IMR-90 (cell line): ENCODE measurements at regions not wholly inside any gene's neighbourhood (a gene's known extent, or its start where the extent isn't known, plus 50 kb on each side); places are given as distances from the start of the nearest gene placed in this dataset.

Source experiments
- ATAC-seq: fragments of 200-7000 bp; cut with Tn5 transposase; 2 replicates; pipeline ENCODE4 v1.9.1; 2020; ENCODE audit warnings: low read depth, mild to moderate bottlenecking, moderate library complexity
- BruUV-seq: library from RNA; stranded (reverse); fragments of 400-500 nt; replicated peaks from 2 replicates; lab custom pipeline; 2021; lab: Mats Ljungman, UMichigan
- CTCF ChIA-PET: fragments of 300-600 bp; formaldehyde crosslinking; extraction: SDS; loops from one replicate; lab custom pipeline; 2021; ENCODE audit warnings: antibody characterized with exemption; lab: Yijun Ruan, JAX
- POLR2A ChIA-PET: fragments of 300-600 bp; sonication (Branson Sonifier 250); formaldehyde crosslinking; loops from one replicate; lab custom pipeline; 2022; ENCODE audit warnings: antibody characterized with exemption; ENCODE audit not compliant: unreplicated experiment; lab: Charles Lee
- DNase-seq: peaks from one replicate; pipeline ENCODE4 v3.0.0; 2013
- H2AFZ ChIP-seq: replicated peaks from 2 replicates; pipeline ENCODE3; 2013; ENCODE audit warnings: low read length, mild to moderate bottlenecking; ENCODE audit not compliant: poor library complexity
- H2AK5ac ChIP-seq: 2 replicates; pipeline ENCODE4 v1.6.1; 2013; ENCODE audit warnings: low read depth, low read length, inconsistent platforms
- H2AK9ac ChIP-seq: replicated peaks from 2 replicates; pipeline ENCODE3; 2013; ENCODE audit warnings: mild to moderate bottlenecking, low read depth, low read length, moderate library complexity; ENCODE audit not compliant: poor library complexity
- H2BK120ac ChIP-seq: 2 replicates; pipeline ENCODE4 v1.6.1; 2013; ENCODE audit warnings: low read depth, low read length, inconsistent platforms
- H2BK15ac ChIP-seq: 3 replicates; pipeline ENCODE4 v1.6.1; 2013; ENCODE audit warnings: low read depth, low read length, inconsistent platforms
- H2BK20ac ChIP-seq: 2 replicates; pipeline ENCODE4 v1.6.1; 2013; ENCODE audit warnings: low read depth, mild to moderate bottlenecking, inconsistent platforms, low read length, moderate library complexity
- H2BK5ac ChIP-seq: 2 replicates; pipeline ENCODE4 v1.6.1; 2013; ENCODE audit warnings: mild to moderate bottlenecking, low read depth, low read length, inconsistent platforms; ENCODE audit not compliant: poor library complexity, severe bottlenecking
- H3K14ac ChIP-seq: replicated peaks from 2 replicates; pipeline ENCODE4 v1.6.1; 2013; ENCODE audit warnings: low read depth, low read length, inconsistent platforms
- H3K18ac ChIP-seq: 2 replicates; pipeline ENCODE4 v1.6.1; 2013; ENCODE audit warnings: low read depth, low read length, control low read depth
- H3K23ac ChIP-seq: 2 replicates; pipeline ENCODE4 v1.6.1; 2013; ENCODE audit warnings: low read depth, low read length, inconsistent platforms
- H3K27ac ChIP-seq: 2 replicates; pipeline ENCODE4 v1.5.1; 2013; ENCODE audit warnings: mild to moderate bottlenecking, control low read depth, low read length; ENCODE audit not compliant: insufficient read depth
- H3K27me3 ChIP-seq: 2 replicates; pipeline ENCODE4 v1.6.1; 2013; ENCODE audit warnings: low read length; ENCODE audit not compliant: control insufficient read depth, insufficient read depth
- H3K36me3 ChIP-seq: 2 replicates; pipeline ENCODE4 v1.6.1; 2013; ENCODE audit warnings: low read length, mixed read lengths; ENCODE audit not compliant: control insufficient read depth, insufficient read depth
- H3K4ac ChIP-seq: 2 replicates; pipeline ENCODE4 v1.6.1; 2013; ENCODE audit warnings: low read depth, low read length, inconsistent platforms
- H3K4me1 ChIP-seq: 2 replicates; pipeline ENCODE4 v1.6.1; 2013; ENCODE audit warnings: low read length, mixed read lengths; ENCODE audit not compliant: control insufficient read depth, insufficient read depth
- H3K4me2 ChIP-seq: 2 replicates; pipeline ENCODE4 v1.6.1; 2013; ENCODE audit warnings: low read depth, mild to moderate bottlenecking, control low read depth, low read length, moderate library complexity
- H3K4me3 ChIP-seq: 2 replicates; pipeline ENCODE4 v1.5.1; 2013; ENCODE audit warnings: low read depth, mild to moderate bottlenecking, control low read depth, low read length, moderate library complexity; ENCODE audit not compliant: insufficient read depth
- H3K56ac ChIP-seq: 2 replicates; pipeline ENCODE4 v1.6.1; 2013; ENCODE audit warnings: low read length, inconsistent platforms; ENCODE audit not compliant: insufficient read depth; ENCODE audit errors: extremely low read depth
- H3K79me1 ChIP-seq, 2 experiments: 2 replicates each; pipeline ENCODE4 v1.6.1; 2013; ENCODE audit warnings: low read length in 2 of 2, inconsistent platforms in 1 of 2, low read depth in 1 of 2
- H3K9ac ChIP-seq: 2 replicates; pipeline ENCODE4 v1.6.1; 2013; ENCODE audit warnings: low read depth, low read length, control low read depth
- H3K9me1 ChIP-seq: 2 replicates; pipeline ENCODE4 v1.6.1; 2013; ENCODE audit warnings: low read length, inconsistent platforms; ENCODE audit not compliant: insufficient read depth
- H3K9me3 ChIP-seq: 2 replicates; pipeline ENCODE4 v1.6.1; 2013; ENCODE audit warnings: low read length; ENCODE audit not compliant: control insufficient read depth, insufficient read depth
- H4K20me1 ChIP-seq: 2 replicates; pipeline ENCODE4 v1.6.1; 2013; ENCODE audit warnings: low read length, inconsistent platforms; ENCODE audit not compliant: insufficient read depth
- H4K5ac ChIP-seq: 2 replicates; pipeline ENCODE4 v1.6.1; 2013; ENCODE audit warnings: mild to moderate bottlenecking, low read depth, low read length, control low read depth
- H4K8ac ChIP-seq, 2 experiments: 2 replicates each; pipeline ENCODE4 v1.6.1; 2013; ENCODE audit warnings: low read depth in 2 of 2, low read length in 2 of 2, control low read depth in 1 of 2, inconsistent platforms in 1 of 2
- H4K91ac ChIP-seq: 2 replicates; pipeline ENCODE4 v1.6.1; 2013; ENCODE audit warnings: low read depth, low read length, inconsistent platforms; ENCODE audit not compliant: insufficient read depth
- FOS ChIP-seq: fragments of 150-350 bp; IDR thresholded peaks from 2 replicates; pipeline ENCODE4 v1.6.1; 2016; ENCODE audit warnings: low read depth, low read length
- MAFK ChIP-seq: IDR thresholded peaks from 2 replicates; pipeline ENCODE4 v1.6.1; 2012; ENCODE audit warnings: low read depth, low read length, improper control_type of control experiment
- MAZ ChIP-seq: IDR thresholded peaks from 2 replicates; pipeline ENCODE4 v1.6.1; 2012; ENCODE audit warnings: low read depth, mild to moderate bottlenecking, low read length, improper control_type of control experiment, moderate library complexity, borderline replicate concordance
- MXI1 ChIP-seq: IDR thresholded peaks from 2 replicates; pipeline ENCODE4 v1.6.1; 2012; ENCODE audit warnings: low read depth, mild to moderate bottlenecking, low read length, moderate library complexity, borderline replicate concordance
- RAD21 ChIP-seq: IDR thresholded peaks from 2 replicates; pipeline ENCODE4 v1.6.1; 2012; ENCODE audit warnings: low read length, improper control_type of control experiment
- RCOR1 ChIP-seq: IDR thresholded peaks from 2 replicates; pipeline ENCODE4 v1.6.1; 2012; ENCODE audit warnings: mild to moderate bottlenecking, low read length, improper control_type of control experiment; ENCODE audit not compliant: insufficient replicate concordance
- RFX5 ChIP-seq: IDR thresholded peaks from 2 replicates; pipeline ENCODE4 v1.8.0; 2012; ENCODE audit warnings: low read depth, mild to moderate bottlenecking, low read length, moderate library complexity
- WGBS, 2 experiments: methylation state at CpG; one replicate each; pipeline versions ENCODE4 v1.1.5 to v1.1.7; 2013; ENCODE audit warnings: missing lambda C conversion rate in 2 of 2; ENCODE audit not compliant: insufficient read length in 1 of 2; ENCODE audit errors: extremely low coverage in 2 of 2; 5-methylcytosine and 5-hydroxymethylcytosine counted together
- dilution Hi-C: fragments of 300-500 bp; cut with HindIII; formaldehyde crosslinking; loops from one replicate; pipeline ENCODE4 v1.14.3; 2018; ENCODE audit warnings: low sequenced_read_pairs; ENCODE audit not compliant: unreplicated experiment
- in situ Hi-C: fragments of 300-500 bp; cut with MboI; formaldehyde crosslinking; loops from 3 replicates; pipeline ENCODE4 v1.14.3; 2019; ENCODE audit warnings: low sequenced_read_pairs, inconsistent platforms, mixed read lengths
- intact Hi-C: fragments of 100-400 bp; cut with micrococcal nuclease; formaldehyde crosslinking; loops from 2 replicates; pipeline ENCODE4 v1.10.0; 2022
- TF ChIP-seq, protein P1 (sequence below): fragments of 150-350 bp; IDR thresholded peaks from 2 replicates; pipeline ENCODE4 v1.6.1; 2017; ENCODE audit warnings: mild to moderate bottlenecking, antibody characterized with exemption, low read length, low read depth

DNA sequence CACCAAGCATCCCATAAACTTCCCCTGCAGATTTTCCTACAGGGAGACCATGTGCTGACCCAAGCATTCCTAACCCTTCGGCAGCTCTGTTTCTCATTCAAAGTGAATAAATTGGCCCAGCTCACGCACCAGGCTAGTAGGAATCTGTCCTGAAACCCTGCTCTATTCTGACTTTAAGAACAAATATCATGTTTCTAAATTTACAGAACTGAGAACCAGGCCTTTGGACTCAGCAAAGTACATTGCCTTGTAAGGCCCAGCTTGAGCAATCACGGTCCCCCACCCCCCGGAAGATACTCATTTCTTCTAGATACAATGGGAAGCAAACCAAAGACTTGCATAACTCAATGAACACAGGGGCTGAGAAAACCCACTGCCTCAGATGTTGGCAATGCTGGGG lies 160.1 kb upstream of the NFIA start:
- H2AK5ac ChIP-seq, result no peak overlapping the region
- H3K9ac ChIP-seq, result no peak overlapping the region
- no peak overlapping the region for H3K56ac ChIP-seq
- H3K79me1 ChIP-seq, result no peaks in the 10 kb centered on the region
- BruUV-seq, result no TSS peak
- no peak overlapping the region for H2BK120ac ChIP-seq
- H3K9me1 ChIP-seq, result no peaks in the 10 kb centered on the region
- no peak overlapping the region for H2AK9ac ChIP-seq
- no peak overlapping the region for H3K14ac ChIP-seq
- no peaks in the 10 kb centered on the region for H3K27me3 ChIP-seq
- no peaks in the 10 kb centered on the region for H3K36me3 ChIP-seq
- no peak overlapping the region for H3K4ac ChIP-seq
- TF ChIP-seq FOS (no peak), RAD21 (no peak), MXI1 (no peak), MAZ (no peak), MAFK (no peak), RFX5 (no peak), RCOR1 (no peak)
- TF ChIP-seq, protein P1, sequence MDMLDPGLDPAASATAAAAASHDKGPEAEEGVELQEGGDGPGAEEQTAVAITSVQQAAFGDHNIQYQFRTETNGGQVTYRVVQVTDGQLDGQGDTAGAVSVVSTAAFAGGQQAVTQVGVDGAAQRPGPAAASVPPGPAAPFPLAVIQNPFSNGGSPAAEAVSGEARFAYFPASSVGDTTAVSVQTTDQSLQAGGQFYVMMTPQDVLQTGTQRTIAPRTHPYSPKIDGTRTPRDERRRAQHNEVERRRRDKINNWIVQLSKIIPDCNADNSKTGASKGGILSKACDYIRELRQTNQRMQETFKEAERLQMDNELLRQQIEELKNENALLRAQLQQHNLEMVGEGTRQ, result no peak
- no peak overlapping the region for H4K8ac ChIP-seq
- H2AFZ ChIP-seq, result no peak overlapping the region
- CTCF ChIA-PET, result no interaction called here
- ATAC-seq (no peak), DNase-seq (no peak)
- POLR2A ChIA-PET, result no interaction called here
- no peak overlapping the region for H2BK15ac ChIP-seq
- H3K4me2 ChIP-seq, result no peak overlapping the region
- in situ Hi-C loops (no loop called here), dilution Hi-C loops (no loop called here), intact Hi-C loops (no loop called here)
- WGBS, 2 experiments, result 54% methylated on average over 2 of the region's 4 CpGs; no CpG with 5 or more reads in 1 of the 2 experiments
- no peaks in the 10 kb centered on the region for H3K4me1 ChIP-seq
- H3K18ac ChIP-seq, result no peak overlapping the region
- no peaks in the 10 kb centered on the region for H4K20me1 ChIP-seq
- H2BK5ac ChIP-seq, result no peak overlapping the region
- H3K27ac ChIP-seq, result no peak overlapping the region
- H4K91ac ChIP-seq, result no peak overlapping the region
- no peaks in the 10 kb centered on the region for H3K9me3 ChIP-seq
- H2BK20ac ChIP-seq, result no peak overlapping the region
- H3K4me3 ChIP-seq, result no peak overlapping the region
- no peak overlapping the region for H4K5ac ChIP-seq
- H3K23ac ChIP-seq, result no peak overlapping the region
